Kasumi-1 (cell line): ENCODE measurements at regions not wholly inside any gene's neighbourhood (a gene's known extent, or its start where the extent isn't known, plus 50 kb on each side); places are given as distances from the start of the nearest gene placed in this dataset.

Source experiments
- DNase-seq, 2 experiments: peaks; one replicate each; lab custom pipeline; 2025; lab: John Stamatoyannopoulos, UW

GRCh38 chr18:78656346-78656925, 323.2 kb upstream of the SALL3 start:
- no peak for DNase-seq

DNA sequence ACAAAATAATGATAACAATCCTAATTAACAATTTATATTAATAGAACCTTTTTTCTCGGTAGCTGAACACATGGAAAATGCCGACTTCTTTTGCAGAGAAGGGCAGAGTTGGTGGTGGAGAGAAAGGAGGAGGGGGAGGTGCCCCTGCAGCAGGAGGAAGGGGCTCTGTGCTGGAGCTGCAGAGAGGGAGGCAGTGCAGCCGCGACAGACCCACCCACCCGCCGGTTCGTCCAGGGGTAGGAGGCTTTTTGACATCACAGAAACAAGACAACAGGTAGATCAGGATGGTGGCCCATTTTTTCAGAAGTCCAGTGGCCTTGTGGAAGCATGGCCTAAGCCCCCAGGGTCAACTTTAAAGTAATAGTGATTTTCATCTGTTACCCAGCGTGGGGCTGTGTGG, 321.1 kb upstream of the SALL3 start:
- DNase-seq = no peak

DNA sequence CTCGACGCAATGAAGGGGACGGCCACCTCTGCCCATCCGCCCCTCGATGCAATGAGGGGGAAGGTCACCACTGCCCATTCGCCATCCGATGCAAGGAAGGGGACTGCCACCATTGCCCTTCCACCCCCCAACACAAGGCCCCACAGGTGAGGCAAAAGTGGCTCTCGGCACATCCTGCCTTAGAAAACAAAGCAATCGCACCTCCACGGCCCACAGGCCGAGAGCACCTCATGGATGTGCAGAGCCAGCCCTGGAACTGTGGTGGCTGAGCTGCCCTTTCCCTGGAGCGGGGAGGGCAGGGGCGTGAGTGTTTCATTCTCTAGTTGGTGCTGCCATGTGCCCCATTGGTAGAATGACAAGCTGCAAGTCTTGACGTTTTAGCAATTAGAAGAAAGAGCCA, 320.6 kb upstream of the SALL3 start:
- no peak for DNase-seq

- no peak for DNase-seq
Observed at GRCh38 chr18:78659748-78660147, 319.9 kb upstream of the SALL3 start.

DNA sequence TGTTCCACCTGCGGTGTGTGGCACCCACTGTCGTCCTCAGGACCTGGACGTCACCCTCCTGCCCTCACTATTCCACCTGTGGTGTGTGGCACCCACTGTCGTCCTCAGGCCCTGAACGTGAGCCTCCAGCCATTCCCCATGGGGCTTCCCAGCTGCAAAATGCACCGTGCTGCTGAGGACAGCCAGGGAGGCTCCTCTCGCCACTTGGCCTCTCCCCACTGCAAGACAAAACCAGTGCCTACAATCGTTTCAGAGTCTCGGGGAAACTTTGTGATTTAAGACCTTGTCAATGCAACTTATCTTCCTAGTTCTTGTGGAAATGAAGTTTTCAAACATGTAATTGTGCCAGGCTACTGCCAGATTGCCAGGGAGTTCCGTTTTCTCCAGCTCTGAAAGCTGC, 319.3 kb upstream of the SALL3 start:
- no peak for DNase-seq

- DNase-seq = no peak
Observed at GRCh38 chr18:78661316-78661715, 318.3 kb upstream of the SALL3 start.

DNA sequence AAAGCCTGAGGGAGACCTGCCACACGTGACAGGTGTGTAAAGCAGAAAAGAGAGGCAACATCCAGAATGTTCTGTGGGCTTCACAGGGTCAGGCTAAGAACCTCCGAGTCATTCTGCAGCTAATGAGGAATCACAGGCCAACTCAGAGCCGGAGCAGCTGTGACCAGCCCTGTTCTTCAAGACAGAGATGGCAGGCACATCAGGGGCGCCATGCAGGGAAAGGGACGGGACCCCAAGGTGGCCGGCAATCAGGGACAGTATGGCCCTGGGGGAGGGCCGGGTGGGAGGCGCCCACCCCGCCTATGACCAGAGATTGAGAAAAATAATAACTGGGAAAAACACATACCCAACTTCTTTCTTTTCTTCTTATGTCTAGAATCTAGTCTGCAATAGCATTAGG, 316.7 kb upstream of the SALL3 start:
- DNase-seq = no peak

GRCh38 chr18:78664048-78664447, 315.6 kb upstream of the SALL3 start:
- DNase-seq = no peak

- no peak for DNase-seq
Observed at GRCh38 chr18:78664848-78665247, 314.8 kb upstream of the SALL3 start.

DNA sequence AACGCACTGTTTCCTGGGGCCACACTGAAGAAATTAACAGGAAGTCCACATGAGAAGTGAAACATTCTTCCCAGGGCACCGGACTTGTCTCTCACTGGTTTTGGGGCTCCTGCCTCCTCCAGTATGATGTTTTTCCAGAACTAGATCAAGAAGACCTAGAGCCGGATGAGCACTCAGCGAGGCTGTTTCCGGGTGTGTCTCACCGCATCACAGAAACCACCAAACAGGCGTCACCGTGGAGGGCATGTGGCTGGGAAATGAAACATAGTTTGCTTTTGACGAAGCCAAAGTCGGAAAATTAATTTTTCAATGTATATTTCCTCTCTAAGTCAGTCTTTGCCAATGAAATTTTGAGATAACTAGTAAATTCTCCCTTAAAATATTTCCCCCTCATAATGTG, 314.0 kb upstream of the SALL3 start:
- DNase-seq = no peak

DNA sequence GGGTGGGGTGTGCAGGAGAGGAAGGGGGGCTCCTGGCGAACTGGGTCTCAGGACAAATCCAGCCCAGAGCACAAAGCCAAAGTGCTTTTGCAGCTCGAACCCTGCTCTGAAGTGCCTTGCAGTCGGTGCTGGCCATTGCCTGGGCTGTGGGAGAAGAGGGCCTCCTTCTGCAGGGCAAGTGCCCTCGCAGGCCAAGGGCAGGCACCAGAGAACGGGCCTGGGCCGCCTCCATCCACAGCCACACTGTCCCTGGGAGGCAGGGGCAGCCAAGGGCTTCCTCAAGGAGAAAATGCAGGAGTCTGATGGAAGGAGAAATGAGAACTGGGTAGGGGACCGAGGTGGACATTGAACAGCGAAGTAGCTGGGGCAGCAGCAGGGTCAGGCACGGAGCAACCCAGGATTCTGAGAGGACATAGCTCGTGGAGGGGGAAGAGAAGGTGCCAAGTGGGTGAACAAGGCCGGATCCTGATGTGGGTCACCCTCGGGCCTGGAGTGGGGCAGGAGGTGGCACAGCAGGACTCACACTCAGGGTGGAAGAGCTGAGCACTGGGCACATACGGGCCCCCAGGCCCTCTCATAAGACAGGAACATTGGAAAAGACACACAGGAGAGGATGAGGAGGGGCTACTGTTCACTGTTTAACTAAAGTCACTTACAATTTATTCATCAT, 312.8 kb upstream of the SALL3 start:
- DNase-seq = no peak

DNA sequence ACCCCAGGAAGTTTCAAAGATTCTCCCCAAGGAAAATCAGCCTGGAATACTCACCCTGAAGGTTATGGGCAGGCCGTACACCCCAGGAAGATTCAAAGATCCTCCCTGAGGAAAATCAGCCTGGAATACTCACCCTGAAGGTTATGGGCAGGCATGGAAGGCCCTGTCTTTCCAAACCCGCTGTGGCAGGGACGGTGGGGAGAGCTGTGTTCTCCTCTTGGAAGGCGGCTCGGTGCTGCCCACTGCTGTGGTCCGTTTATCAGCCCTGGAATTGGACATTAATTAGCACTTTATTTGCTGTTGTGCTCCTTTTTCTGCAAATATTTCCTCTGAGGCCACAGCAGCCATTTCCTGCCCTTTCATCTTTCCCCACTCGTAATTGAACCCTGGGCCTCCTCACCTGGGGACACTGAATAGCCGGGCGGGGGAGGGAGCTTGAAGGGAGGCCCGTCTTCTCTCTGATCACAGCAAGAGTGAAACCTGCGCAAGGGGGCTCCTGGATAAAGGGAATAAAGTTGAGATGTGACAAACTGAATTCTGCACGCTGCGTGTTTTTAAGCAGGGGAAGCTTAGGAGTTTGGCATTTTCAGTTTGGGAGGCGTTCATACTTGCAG, 308.7 kb upstream of the SALL3 start:
- DNase-seq = no peak

DNA sequence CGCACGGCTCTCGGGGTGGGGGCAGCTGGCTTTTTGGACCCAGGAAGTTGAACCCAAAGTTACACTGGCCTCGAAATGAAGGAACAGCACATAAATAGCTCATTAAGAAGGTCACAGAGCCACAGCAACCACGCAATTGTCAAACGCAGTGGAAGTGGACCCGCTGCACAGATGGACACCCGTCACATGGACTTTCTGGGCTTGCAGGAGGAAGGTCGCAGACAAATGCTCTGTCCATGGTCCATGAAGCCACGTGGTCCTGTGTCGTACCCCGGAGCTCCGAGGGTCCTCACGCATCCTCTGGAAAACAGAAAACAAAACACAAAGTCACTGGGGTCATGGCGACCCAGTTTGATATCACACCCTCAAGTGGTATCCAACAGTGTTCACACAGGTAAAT, 308.1 kb upstream of the SALL3 start:
- DNase-seq = no peak

- no peak for DNase-seq
Observed at GRCh38 chr18:78672862-78673446, 306.7 kb upstream of the SALL3 start.

DNA sequence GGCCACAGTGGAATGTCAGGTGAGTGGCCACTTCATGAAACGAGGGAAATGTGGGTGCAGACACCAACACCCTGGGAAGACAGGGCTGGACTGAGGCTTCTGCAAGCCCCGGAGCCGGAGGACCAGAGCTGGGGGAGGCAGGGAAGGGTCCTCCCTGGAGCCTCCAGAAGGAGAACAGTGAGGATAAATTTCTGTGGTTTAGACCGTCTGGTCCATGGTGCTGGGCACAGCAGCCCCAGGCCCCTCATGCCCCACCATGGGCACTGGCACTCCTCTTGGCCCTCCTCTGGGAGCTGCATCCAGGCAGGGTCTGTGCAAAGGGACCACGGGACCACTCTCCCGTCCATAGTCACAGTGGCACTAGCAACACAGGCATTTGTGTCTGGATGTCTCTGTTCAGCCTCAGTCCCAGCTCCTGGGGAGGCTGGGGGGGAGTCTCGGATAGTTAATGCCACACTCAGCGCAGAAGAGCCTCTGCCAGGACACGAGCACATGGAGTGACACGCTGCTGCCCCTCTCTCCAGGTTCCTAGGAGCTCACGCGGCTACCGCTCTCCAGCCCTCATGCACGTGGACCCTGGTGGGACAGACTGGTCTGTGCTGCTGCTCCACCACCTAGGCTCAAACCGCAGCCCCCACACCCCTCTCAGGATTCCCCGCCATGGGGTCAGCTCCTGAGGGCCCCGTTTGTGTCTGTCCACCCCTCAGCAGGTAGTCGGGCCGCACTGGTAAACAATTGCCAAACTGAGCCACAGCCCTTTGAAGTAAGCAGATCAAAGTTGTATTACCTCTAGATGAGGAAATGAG, 305.9 kb upstream of the SALL3 start:
- DNase-seq = no peak

GRCh38 chr18:78675231-78675630, 304.4 kb upstream of the SALL3 start:
- no peak for DNase-seq

DNA sequence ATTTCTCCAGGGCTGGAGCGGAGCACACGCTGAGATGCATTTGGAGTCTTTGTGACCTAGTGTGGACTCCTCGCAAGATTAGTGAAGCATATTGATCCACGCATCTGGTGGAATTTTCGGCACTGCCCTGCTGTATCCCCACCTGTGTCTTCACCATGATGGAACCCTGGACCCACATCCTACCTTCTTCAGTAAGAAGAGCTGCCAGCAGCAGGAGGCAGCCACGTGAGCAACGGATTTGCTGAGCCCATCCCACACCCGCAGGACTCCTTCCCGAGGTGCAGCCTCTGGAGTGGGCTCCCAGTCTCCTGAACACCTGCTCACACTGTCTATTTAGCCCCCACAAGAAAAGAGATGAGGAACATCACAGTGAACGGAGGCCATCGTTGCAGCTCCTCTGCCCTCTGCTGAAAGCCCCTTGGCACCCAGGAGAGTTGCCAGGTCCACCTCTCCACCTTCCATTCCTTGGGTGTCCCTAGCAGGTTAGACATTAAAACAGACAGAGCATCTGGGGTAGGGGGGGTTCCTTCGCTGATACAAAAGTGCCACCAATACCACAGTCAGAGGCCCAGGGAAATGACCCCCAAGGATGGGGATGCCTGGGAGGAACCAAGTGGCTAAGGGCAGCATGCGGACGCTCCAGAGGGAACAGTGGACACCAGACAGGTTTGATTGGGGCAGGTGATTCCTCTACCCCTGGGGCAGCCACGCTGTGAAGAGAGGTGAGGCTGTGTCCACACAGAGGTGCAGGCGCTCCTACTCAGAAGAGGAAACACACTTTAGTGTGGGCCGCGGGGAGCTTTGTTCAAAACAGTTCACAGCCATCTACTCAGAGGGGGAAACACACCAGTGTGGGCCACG, 302.8 kb upstream of the SALL3 start:
- DNase-seq = no peak

DNA sequence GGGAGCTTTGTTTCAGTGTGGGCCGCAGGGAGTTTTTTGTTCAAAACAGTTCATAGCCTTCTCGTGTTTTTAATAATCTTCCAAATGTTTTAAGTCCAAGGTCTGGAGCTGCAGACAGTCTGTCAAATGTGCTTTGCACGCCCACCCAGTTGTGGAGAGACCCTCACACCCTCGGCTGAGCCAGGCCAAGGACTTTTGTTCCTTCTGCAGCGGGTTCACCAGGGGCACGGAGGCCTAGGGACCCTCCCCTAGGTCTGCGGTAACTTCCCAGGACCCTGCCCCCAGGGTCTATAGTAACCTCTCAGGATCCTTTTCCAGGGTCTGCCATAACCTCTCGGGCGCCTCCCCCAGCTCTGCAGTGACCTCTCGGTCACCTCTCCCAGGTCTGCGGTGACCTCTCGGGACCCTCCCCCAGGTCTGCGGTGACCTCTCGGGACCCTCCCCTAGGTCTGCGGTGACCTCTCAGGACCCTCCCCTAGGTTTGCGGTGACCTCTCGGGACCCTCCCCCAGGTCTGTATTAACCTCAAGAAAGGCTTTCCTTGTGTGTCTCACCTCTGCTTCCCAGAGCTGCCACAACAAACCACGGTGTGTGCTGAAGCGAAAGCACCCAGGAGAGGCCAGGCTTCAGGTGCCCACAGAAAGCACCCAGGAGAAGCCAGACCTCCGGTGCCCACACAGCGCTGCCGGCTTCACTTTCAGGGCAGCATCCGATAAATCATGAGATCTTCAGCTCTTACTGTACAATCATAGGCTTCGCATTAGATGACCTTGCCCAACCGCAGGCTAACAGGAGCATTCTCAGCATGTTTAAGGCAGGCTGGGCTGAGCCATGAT, 301.9 kb upstream of the SALL3 start:
- DNase-seq = no peak

- DNase-seq = no peak
Observed at GRCh38 chr18:78678318-78678695, 301.3 kb upstream of the SALL3 start.

GRCh38 chr18:78679031-78679430, 300.6 kb upstream of the SALL3 start:
- no peak for DNase-seq
